Mesenchymal stem cell (in vitro differentiated cells and primary cell): ENCODE measurements at regions not wholly inside any gene's neighbourhood (a gene's known extent, or its start where the extent isn't known, plus 50 kb on each side); places are given as distances from the start of the nearest gene placed in this dataset.

Experiments
- DNase-seq: peaks from one replicate; pipeline ENCODE4 v3.0.0-alpha.2; 2013
- H2AFZ ChIP-seq: one replicate; pipeline ENCODE4 v1.6.1; 2013; ENCODE audit warnings: low read depth, mild to moderate bottlenecking, control low read depth, inconsistent platforms, low read length, moderate library complexity
- H2AK5ac ChIP-seq: 2 replicates; pipeline ENCODE4 v1.6.1; 2013; ENCODE audit warnings: low read length, moderate library complexity, mild to moderate bottlenecking, inconsistent platforms; ENCODE audit not compliant: severe bottlenecking
- H2BK120ac ChIP-seq: one replicate; pipeline ENCODE4 v1.6.1; 2013; ENCODE audit warnings: low read depth, mild to moderate bottlenecking, inconsistent platforms, low read length, moderate library complexity
- H2BK12ac ChIP-seq, 2 experiments: one replicate each; pipeline ENCODE4 v1.6.1; 2013; ENCODE audit warnings: inconsistent platforms in 2 of 2, low read length in 2 of 2, mild to moderate bottlenecking in 2 of 2, moderate library complexity in 2 of 2, control low read depth in 1 of 2
- H2BK15ac ChIP-seq: one replicate; pipeline ENCODE4 v1.6.1; 2013; ENCODE audit warnings: mild to moderate bottlenecking, low read depth, inconsistent platforms; ENCODE audit not compliant: poor library complexity, severe bottlenecking
- H2BK5ac ChIP-seq: 2 replicates; pipeline ENCODE4 v1.6.1; 2013; ENCODE audit warnings: low read depth, mild to moderate bottlenecking, low read length, control low read depth, inconsistent platforms; ENCODE audit not compliant: poor library complexity, severe bottlenecking
- H3K14ac ChIP-seq, 2 experiments: one replicate each; pipeline ENCODE4 v1.6.1; 2013; ENCODE audit warnings: inconsistent platforms in 2 of 2, low read length in 2 of 2, control low read depth in 1 of 2, mild to moderate bottlenecking in 1 of 2, moderate library complexity in 1 of 2
- H3K18ac ChIP-seq, 2 experiments: one replicate each; pipeline ENCODE4 v1.6.1; 2013; ENCODE audit warnings: inconsistent platforms in 2 of 2, low read length in 2 of 2, control low read depth in 1 of 2, low read depth in 1 of 2, mild to moderate bottlenecking in 1 of 2
- H3K23ac ChIP-seq, 2 experiments: one replicate each; pipeline ENCODE4 v1.6.1; 2013; ENCODE audit warnings: inconsistent platforms in 2 of 2, low read length in 2 of 2, mild to moderate bottlenecking in 2 of 2, moderate library complexity in 2 of 2, control low read depth in 1 of 2
- H3K27ac ChIP-seq: 2 replicates; pipeline ENCODE4 v1.5.1; 2013; ENCODE audit warnings: mild to moderate bottlenecking, moderate library complexity, low read length, control low read depth, inconsistent platforms; ENCODE audit not compliant: poor library complexity, severe bottlenecking
- H3K27me3 ChIP-seq, 2 experiments: 2 replicates each; pipeline versions ENCODE4 v1.6.1 to v1.7.0; 2013; ENCODE audit warnings: low read length in 2 of 2, mild to moderate bottlenecking in 2 of 2, moderate library complexity in 2 of 2, control low read depth in 1 of 2, inconsistent platforms in 1 of 2; ENCODE audit not compliant: control insufficient read depth in 1 of 2, insufficient read depth in 1 of 2
- H3K36me3 ChIP-seq, 2 experiments: 2 replicates each; pipeline versions ENCODE4 v1.6.1 to v1.7.0; 2013; ENCODE audit warnings: low read length in 2 of 2, control low read depth in 1 of 2, inconsistent platforms in 1 of 2, low read depth in 1 of 2, mild to moderate bottlenecking in 1 of 2; ENCODE audit not compliant: insufficient read depth in 2 of 2, control insufficient read depth in 1 of 2
- H3K4ac ChIP-seq, 2 experiments: one replicate each; pipeline ENCODE4 v1.6.1; 2013; ENCODE audit warnings: inconsistent platforms in 2 of 2, low read length in 2 of 2, mild to moderate bottlenecking in 2 of 2, moderate library complexity in 2 of 2, control low read depth in 1 of 2, low read depth in 1 of 2
- H3K4me1 ChIP-seq: 2 replicates; pipeline ENCODE4 v1.6.1; 2013; ENCODE audit warnings: low read depth, low read length, control low read depth; ENCODE audit not compliant: control insufficient read depth, insufficient read depth
- H3K4me2 ChIP-seq: 2 replicates; pipeline ENCODE4 v1.6.1; 2013; ENCODE audit warnings: low read length, mild to moderate bottlenecking, inconsistent platforms; ENCODE audit not compliant: poor library complexity, severe bottlenecking
- H3K4me3 ChIP-seq, 2 experiments: 2 replicates each; pipeline versions ENCODE4 v1.5.1 to v1.7.0; 2013; ENCODE audit warnings: low read length in 2 of 2, mild to moderate bottlenecking in 2 of 2, control low read depth in 1 of 2, low read depth in 1 of 2; ENCODE audit not compliant: insufficient read depth in 1 of 2
- H3K79me1 ChIP-seq: replicated peaks from 2 replicates; pipeline ENCODE4 v1.6.1; 2013; ENCODE audit warnings: mild to moderate bottlenecking, control low read depth, low read length, inconsistent platforms; ENCODE audit not compliant: poor library complexity, severe bottlenecking
- H3K9ac ChIP-seq: 2 replicates; pipeline ENCODE4 v1.7.0; 2013; ENCODE audit warnings: mild to moderate bottlenecking, low read length, moderate library complexity
- H3K9me3 ChIP-seq: 2 replicates; pipeline ENCODE4 v1.7.0; 2013; ENCODE audit warnings: mild to moderate bottlenecking, low read length; ENCODE audit not compliant: control insufficient read depth
- H4K8ac ChIP-seq: one replicate; pipeline ENCODE4 v1.6.1; 2013; ENCODE audit warnings: inconsistent platforms, mild to moderate bottlenecking, low read length, moderate library complexity
- H4K91ac ChIP-seq: one replicate; pipeline ENCODE4 v1.6.1; 2013; ENCODE audit warnings: mild to moderate bottlenecking, low read length, inconsistent platforms
- whole genome bisulfite sequencing: methylation state at CpG from one replicate; pipeline ENCODE4 v1.1.7; 2013; ENCODE audit warnings: mixed read lengths; 5-methylcytosine and 5-hydroxymethylcytosine counted together

GRCh38 chr4:120466429-120466828, 399.8 kb upstream of the MAD2L1 start:
- H3K27me3 ChIP-seq = no peaks in the 10 kb centered on the region
- no peak overlapping the region for H3K14ac ChIP-seq
- H2BK12ac ChIP-seq = peak overlapping the region in 1 of 2 experiments; percentile 1
- H2BK5ac ChIP-seq = no peak overlapping the region
- H3K79me1 ChIP-seq = no peaks in the 10 kb centered on the region
- no peak overlapping the region for H3K4ac ChIP-seq
- H3K23ac ChIP-seq = no peak overlapping the region
- 33% methylated on average over 2 of the region's 3 CpGs for WGBS
- H2BK120ac ChIP-seq = no peak overlapping the region
- H3K4me3 ChIP-seq = no peak overlapping the region
- no peaks in the 10 kb centered on the region for H3K36me3 ChIP-seq
- DNase-seq = no peak
- no peak overlapping the region for H4K8ac ChIP-seq
- H3K9me3 ChIP-seq = peaks cover 7% of the 10 kb centered on the region
- no peak overlapping the region for H2BK15ac ChIP-seq
- no peak overlapping the region for H4K91ac ChIP-seq
- H3K27ac ChIP-seq = no peak overlapping the region
- H3K4me2 ChIP-seq = no peak overlapping the region
- no peak overlapping the region for H3K18ac ChIP-seq
- no peaks in the 10 kb centered on the region for H3K4me1 ChIP-seq
- no peak overlapping the region for H2AK5ac ChIP-seq
- H2AFZ ChIP-seq = no peak overlapping the region
- H3K9ac ChIP-seq = no peak overlapping the region

- Histone ChIP-seq H2AFZ (no peak overlapping the region), H3K27me3 (no peaks in the 10 kb centered on the region), H3K9me3 (no peaks in the 10 kb centered on the region), H4K91ac (no peak overlapping the region), H2BK120ac (no peak overlapping the region), H3K9ac (no peak overlapping the region), H2BK12ac (no peak overlapping the region), H3K27ac (no peak overlapping the region), H3K4ac (no peak overlapping the region), H2BK5ac (no peak overlapping the region), H3K36me3 (no peaks in the 10 kb centered on the region), H4K8ac (no peak overlapping the region), H3K4me2 (no peak overlapping the region), H3K23ac (no peak overlapping the region), H3K14ac (no peak overlapping the region), H3K18ac (no peak overlapping the region), H3K4me1 (no peaks in the 10 kb centered on the region), H2AK5ac (no peak overlapping the region), H2BK15ac (no peak overlapping the region), H3K4me3 (no peak overlapping the region), H3K79me1 (no peaks in the 10 kb centered on the region)
- no peak for DNase-seq
Measured at GRCh38 chr4:120454788-120455187, 388.1 kb upstream of the MAD2L1 start.

- 67% methylated on average over 1 of the region's 1 CpG for whole genome bisulfite sequencing
Measured at GRCh38 chr4:120452536-120452935, 385.9 kb upstream of the MAD2L1 start.

GRCh38 chr4:120452001-120452400, 385.4 kb upstream of the MAD2L1 start:
- Histone ChIP-seq H3K27ac (no peak overlapping the region), H3K23ac (no peak overlapping the region), H3K4ac (no peak overlapping the region), H3K36me3 (no peaks in the 10 kb centered on the region), H2BK12ac (no peak overlapping the region), H2BK15ac (no peak overlapping the region), H3K4me3 (peak overlapping the region in 1 of 2 experiments; percentile 31), H3K18ac (no peak overlapping the region), H4K91ac (no peak overlapping the region), H3K14ac (no peak overlapping the region), H2BK5ac (no peak overlapping the region), H3K9me3 (no peaks in the 10 kb centered on the region), H2AK5ac (no peak overlapping the region), H3K4me1 (no peaks in the 10 kb centered on the region), H3K27me3 (no peaks in the 10 kb centered on the region), H2AFZ (no peak overlapping the region), H3K9ac (peak overlapping the region; percentile 34), H3K79me1 (no peaks in the 10 kb centered on the region), H4K8ac (no peak overlapping the region), H2BK120ac (no peak overlapping the region), H3K4me2 (no peak overlapping the region)
- no peak for DNase-seq

More at GRCh38 chr4:120452536-120452935, 385.9 kb upstream of the MAD2L1 start:
- no peak for DNase-seq
- Histone ChIP-seq H4K8ac (no peak overlapping the region), H3K18ac (no peak overlapping the region), H3K4me1 (no peaks in the 10 kb centered on the region), H3K14ac (no peak overlapping the region), H3K27ac (no peak overlapping the region), H2AK5ac (no peak overlapping the region), H3K4ac (no peak overlapping the region), H3K4me2 (no peak overlapping the region), H2BK12ac (no peak overlapping the region), H3K4me3 (peak overlapping the region in 1 of 2 experiments; percentile 31), H3K36me3 (no peaks in the 10 kb centered on the region), H2BK5ac (no peak overlapping the region), H3K9ac (peak overlapping the region; percentile 34), H3K23ac (no peak overlapping the region), H2AFZ (no peak overlapping the region), H3K9me3 (no peaks in the 10 kb centered on the region), H2BK120ac (no peak overlapping the region), H2BK15ac (no peak overlapping the region), H3K27me3 (no peaks in the 10 kb centered on the region), H3K79me1 (no peaks in the 10 kb centered on the region), H4K91ac (no peak overlapping the region)
